GM12865 (cell line): ENCODE measurements at regions not wholly inside any gene's neighbourhood (a gene's known extent, or its start where the extent isn't known, plus 50 kb on each side); places are given as distances from the start of the nearest gene placed in this dataset.

Experiments
- DNase-seq: peaks from one replicate; pipeline ENCODE4 v3.0.0; 2010; ENCODE audit warnings: low read depth
- H3K4me3 ChIP-seq: 2 replicates; pipeline ENCODE4 v1.5.1; 2011; ENCODE audit warnings: mild to moderate bottlenecking, low read depth, low read length, control low read depth
- CTCF ChIP-seq: IDR thresholded peaks from 2 replicates; pipeline ENCODE4 v1.5.1; 2011; ENCODE audit warnings: low read length, control low read depth, low read depth, inconsistent platforms; ENCODE audit not compliant: insufficient read depth; ENCODE audit errors: missing control alignments

- DNase-seq, result no peak
- TF ChIP-seq CTCF, result no peak
These were observed 384.0 kb upstream of the ADARB2 start for GRCh38 chr10:2121315-2121714.

GRCh38 chr10:2120746-2121145 is 383.4 kb upstream of the ADARB2 start:
- TF ChIP-seq CTCF, result no peak
- no peak for DNase-seq
- H3K4me3 ChIP-seq, result no peak overlapping the region

More at GRCh38 chr10:2121315-2121714, 384.0 kb upstream of the ADARB2 start:
- H3K4me3 ChIP-seq, result no peak overlapping the region

- DNase-seq, result no peak
- no peak for TF ChIP-seq CTCF
- no peak overlapping the region for H3K4me3 ChIP-seq
These were observed 382.0 kb upstream of the ADARB2 start for GRCh38 chr10:2119316-2119715.

- no peak overlapping the region for H3K4me3 ChIP-seq
- no peak for DNase-seq
- TF ChIP-seq CTCF, result no peak
These were observed 380.9 kb upstream of the ADARB2 start for GRCh38 chr10:2118201-2118600.

GRCh38 chr10:2117641-2118040 is 380.3 kb upstream of the ADARB2 start:
- DNase-seq, result no peak
- H3K4me3 ChIP-seq, result no peak overlapping the region
- no peak for TF ChIP-seq CTCF

GRCh38 chr10:2111965-2112364 is 374.6 kb upstream of the ADARB2 start:
- H3K4me3 ChIP-seq, result no peak overlapping the region

More at GRCh38 chr10:2111965-2112364, 374.6 kb upstream of the ADARB2 start:
- DNase-seq, result no peak
- TF ChIP-seq CTCF, result no peak
